ENCODE measurements at regions not wholly inside any gene's neighbourhood (a gene's known extent, or its start where the extent isn't known, plus 50 kb on each side); places are given as distances from the start of the nearest gene placed in this dataset.

DNA sequence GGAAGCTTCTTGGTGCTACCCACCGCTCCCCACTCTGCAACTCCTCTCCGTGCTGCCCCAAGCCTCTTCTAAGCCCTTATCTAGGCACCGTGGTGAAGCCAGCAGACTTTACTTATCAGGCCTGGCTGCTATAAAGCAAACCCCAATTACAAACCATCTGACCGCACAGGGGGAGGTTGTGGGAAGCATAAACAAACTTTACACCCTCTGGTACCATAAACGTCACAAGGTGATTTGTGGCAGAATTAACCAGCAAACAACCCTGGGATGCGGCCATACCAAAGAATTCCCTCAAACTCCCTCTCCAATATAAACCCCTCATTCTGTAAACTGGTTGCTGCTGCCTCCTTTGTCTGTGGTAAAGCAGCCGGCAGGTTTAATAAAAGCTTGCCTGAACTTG lies 55.2 kb downstream of the MAGEC2 start:
- H3K27ac Mint-ChIP-seq = no peak overlapping the region
- no peak for DNase-seq (ENCODE audit: low spot score in 2 of 2, unreplicated experiment in 2 of 2)
- TF ChIP-seq, protein P1, sequence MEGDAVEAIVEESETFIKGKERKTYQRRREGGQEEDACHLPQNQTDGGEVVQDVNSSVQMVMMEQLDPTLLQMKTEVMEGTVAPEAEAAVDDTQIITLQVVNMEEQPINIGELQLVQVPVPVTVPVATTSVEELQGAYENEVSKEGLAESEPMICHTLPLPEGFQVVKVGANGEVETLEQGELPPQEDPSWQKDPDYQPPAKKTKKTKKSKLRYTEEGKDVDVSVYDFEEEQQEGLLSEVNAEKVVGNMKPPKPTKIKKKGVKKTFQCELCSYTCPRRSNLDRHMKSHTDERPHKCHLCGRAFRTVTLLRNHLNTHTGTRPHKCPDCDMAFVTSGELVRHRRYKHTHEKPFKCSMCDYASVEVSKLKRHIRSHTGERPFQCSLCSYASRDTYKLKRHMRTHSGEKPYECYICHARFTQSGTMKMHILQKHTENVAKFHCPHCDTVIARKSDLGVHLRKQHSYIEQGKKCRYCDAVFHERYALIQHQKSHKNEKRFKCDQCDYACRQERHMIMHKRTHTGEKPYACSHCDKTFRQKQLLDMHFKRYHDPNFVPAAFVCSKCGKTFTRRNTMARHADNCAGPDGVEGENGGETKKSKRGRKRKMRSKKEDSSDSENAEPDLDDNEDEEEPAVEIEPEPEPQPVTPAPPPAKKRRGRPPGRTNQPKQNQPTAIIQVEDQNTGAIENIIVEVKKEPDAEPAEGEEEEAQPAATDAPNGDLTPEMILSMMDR (IDR thresholded peaks at IDR 0.05; ENCODE audit: unreplicated experiment) = no peak
- no peaks in the 10 kb centered on the region for H3K4me1 Mint-ChIP-seq
- H3K36me3 Mint-ChIP-seq = no peaks in the 10 kb centered on the region
- no peak overlapping the region for H3K4me3 Mint-ChIP-seq
- H3K9me3 Mint-ChIP-seq = peaks cover 62% of the 10 kb centered on the region
- no peaks in the 10 kb centered on the region for H3K27me3 Mint-ChIP-seq (ENCODE audit: low read depth)

DNA sequence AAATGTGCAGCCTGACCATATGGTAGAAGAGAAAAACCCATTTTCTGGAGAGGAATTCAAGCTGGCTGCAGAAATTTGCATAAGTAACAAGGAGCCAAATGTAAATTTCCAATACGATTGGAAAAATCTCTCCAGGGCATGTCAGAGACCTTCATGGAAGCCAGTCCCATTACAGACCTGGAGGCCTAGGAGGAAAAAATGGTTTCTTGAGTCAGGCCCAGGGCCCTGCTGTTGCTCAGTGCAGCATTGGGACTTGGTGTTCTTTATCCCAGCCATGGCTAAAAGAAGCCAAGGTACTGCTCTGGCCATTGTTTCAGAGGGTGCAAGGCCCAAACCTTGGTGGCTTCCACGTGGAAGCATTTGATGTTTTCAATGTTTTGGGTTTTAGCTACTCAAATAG lies 70.6 kb downstream of the MAGEC2 start:
- H3K36me3 Mint-ChIP-seq = no peaks in the 10 kb centered on the region
- no peak overlapping the region for H3K4me3 Mint-ChIP-seq
- no peaks in the 10 kb centered on the region for H3K4me1 Mint-ChIP-seq
- H3K27me3 Mint-ChIP-seq (ENCODE audit: low read depth) = no peaks in the 10 kb centered on the region
- H3K9me3 Mint-ChIP-seq = peaks cover 64% of the 10 kb centered on the region
- TF ChIP-seq, protein P1 (IDR thresholded peaks at IDR 0.05; ENCODE audit: unreplicated experiment) = no peak
- no peak for DNase-seq (ENCODE audit: low spot score in 2 of 2, unreplicated experiment in 2 of 2)
- H3K27ac Mint-ChIP-seq = no peak overlapping the region

GRCh38 chrX:142096253-142096652 lies 108.8 kb downstream of the MAGEC2 start:
- H3K27ac Mint-ChIP-seq = no peak overlapping the region
- no peak for DNase-seq (ENCODE audit: low spot score in 2 of 2, unreplicated experiment in 2 of 2)
- TF ChIP-seq, protein P1 (IDR thresholded peaks at IDR 0.05; ENCODE audit: unreplicated experiment) = no peak
- H3K27me3 Mint-ChIP-seq (ENCODE audit: low read depth) = no peaks in the 10 kb centered on the region
- H3K9me3 Mint-ChIP-seq = peaks cover 23% of the 10 kb centered on the region
- no peak overlapping the region for H3K4me3 Mint-ChIP-seq
- H3K4me1 Mint-ChIP-seq = no peaks in the 10 kb centered on the region
- H3K36me3 Mint-ChIP-seq = no peaks in the 10 kb centered on the region

GRCh38 chrX:142095651-142096245 lies 109.3 kb downstream of the MAGEC2 start:
- DNase-seq (ENCODE audit: low spot score in 2 of 2, unreplicated experiment in 2 of 2) = no peak
- H3K9me3 Mint-ChIP-seq = peaks cover 25% of the 10 kb centered on the region
- no peak overlapping the region for H3K27ac Mint-ChIP-seq
- H3K4me1 Mint-ChIP-seq = no peaks in the 10 kb centered on the region
- TF ChIP-seq, protein P1 (IDR thresholded peaks at IDR 0.05; ENCODE audit: unreplicated experiment) = no peak
- H3K36me3 Mint-ChIP-seq = no peaks in the 10 kb centered on the region
- no peaks in the 10 kb centered on the region for H3K27me3 Mint-ChIP-seq (ENCODE audit: low read depth)
- H3K4me3 Mint-ChIP-seq = no peak overlapping the region

GRCh38 chrX:142089193-142089592 lies 115.9 kb downstream of the MAGEC2 start:
- no peaks in the 10 kb centered on the region for H3K36me3 Mint-ChIP-seq
- no peak overlapping the region for H3K4me3 Mint-ChIP-seq
- DNase-seq (ENCODE audit: low spot score in 2 of 2, unreplicated experiment in 2 of 2) = no peak
- TF ChIP-seq, protein P1 (IDR thresholded peaks at IDR 0.05; ENCODE audit: unreplicated experiment) = no peak
- H3K4me1 Mint-ChIP-seq = no peaks in the 10 kb centered on the region
- H3K27ac Mint-ChIP-seq = no peak overlapping the region
- H3K9me3 Mint-ChIP-seq = peaks cover 36% of the 10 kb centered on the region
- no peaks in the 10 kb centered on the region for H3K27me3 Mint-ChIP-seq (ENCODE audit: low read depth)

GRCh38 chrX:142084611-142085010 lies 120.5 kb downstream of the MAGEC2 start:
- no peaks in the 10 kb centered on the region for H3K36me3 Mint-ChIP-seq
- H3K27ac Mint-ChIP-seq = no peak overlapping the region
- no peak overlapping the region for H3K4me3 Mint-ChIP-seq
- H3K4me1 Mint-ChIP-seq = no peaks in the 10 kb centered on the region
- no peaks in the 10 kb centered on the region for H3K27me3 Mint-ChIP-seq (ENCODE audit: low read depth)
- TF ChIP-seq, protein P1 (IDR thresholded peaks at IDR 0.05; ENCODE audit: unreplicated experiment) = no peak
- H3K9me3 Mint-ChIP-seq = peaks cover 47% of the 10 kb centered on the region
- DNase-seq (ENCODE audit: low spot score in 2 of 2, unreplicated experiment in 2 of 2) = no peak

Data from mesothelial cell of epicardium (in vitro differentiated cells).